ENCODE measurements at regions not wholly inside any gene's neighbourhood (a gene's known extent, or its start where the extent isn't known, plus 50 kb on each side); places are given as distances from the start of the nearest gene placed in this dataset.

DNA sequence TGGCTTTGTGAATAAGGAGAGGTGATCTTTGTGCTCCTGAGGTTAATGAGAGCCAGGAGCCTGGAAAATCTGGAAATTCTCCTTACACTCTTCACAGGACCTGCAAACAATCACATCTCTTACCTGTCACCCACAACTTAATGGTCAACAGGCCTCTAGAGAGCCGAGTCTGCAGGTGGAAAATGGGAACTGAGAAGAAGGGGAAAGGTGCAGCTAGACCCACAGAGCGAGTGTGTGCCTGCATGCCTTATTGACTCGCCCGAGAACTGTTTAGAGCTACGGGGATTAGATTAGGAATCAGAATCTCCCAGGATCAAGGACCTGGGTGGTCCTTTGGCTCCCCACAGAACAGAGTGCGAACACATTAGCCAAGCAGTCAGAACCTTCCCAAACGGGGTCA is 329.6 kb downstream of the PTEN start:
- Histone ChIP-seq H3K4me3 (no peak overlapping the region), H3K4me1 (replicated peaks) (no peaks in the 10 kb centered on the region), H3K27ac (no peak overlapping the region), H3K27me3 (replicated peaks) (no peaks in the 10 kb centered on the region), H3K36me3 (no peaks in the 10 kb centered on the region), H3K9me3 (replicated peaks) (0 out of 2 replicates have a peak, but pooled peaks cover 2% of the 10 kb centered on the region)
- DNase-seq (ENCODE audit: low read depth in 1 of 2, low spot score in 2 of 2): no peak

GRCh38 chr10:88194041-88194887 is 330.8 kb downstream of the PTEN start:
- Histone ChIP-seq H3K27ac (no peak overlapping the region), H3K4me3 (no peak overlapping the region), H3K4me1 (replicated peaks) (no peaks in the 10 kb centered on the region), H3K36me3 (no peaks in the 10 kb centered on the region), H3K9me3 (replicated peaks) (0 out of 2 replicates have a peak, but pooled peaks cover 2% of the 10 kb centered on the region), H3K27me3 (replicated peaks) (no peaks in the 10 kb centered on the region)
- DNase-seq (ENCODE audit: low read depth in 1 of 2, low spot score in 2 of 2): no peak

DNA sequence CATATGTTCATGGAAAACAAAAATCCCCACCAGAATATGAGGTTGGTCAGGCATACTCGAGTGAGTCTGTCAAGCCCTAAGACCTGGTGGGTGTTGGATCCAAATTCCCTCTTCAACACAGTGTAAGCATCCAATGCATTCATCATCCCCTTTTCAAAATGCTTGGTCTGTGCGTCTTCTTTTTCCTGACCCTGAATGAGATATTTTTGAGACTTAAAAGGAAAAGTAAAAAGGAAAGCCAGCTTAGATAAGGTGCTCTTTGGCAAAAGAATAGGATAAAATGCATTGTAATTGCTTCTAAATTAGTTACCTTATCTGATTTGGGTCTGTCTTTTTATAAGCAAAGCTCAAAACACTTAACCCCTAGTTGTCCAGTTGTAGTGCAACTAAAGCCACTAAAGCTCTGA is 331.5 kb downstream of the PTEN start:
- Histone ChIP-seq H3K27me3 (replicated peaks) (no peaks in the 10 kb centered on the region), H3K27ac (no peak overlapping the region), H3K4me3 (no peak overlapping the region), H3K4me1 (replicated peaks) (no peaks in the 10 kb centered on the region), H3K36me3 (no peaks in the 10 kb centered on the region), H3K9me3 (replicated peaks) (0 out of 2 replicates have a peak, but pooled peaks cover 2% of the 10 kb centered on the region)
- no peak for DNase-seq (ENCODE audit: low read depth in 1 of 2, low spot score in 2 of 2)

DNA sequence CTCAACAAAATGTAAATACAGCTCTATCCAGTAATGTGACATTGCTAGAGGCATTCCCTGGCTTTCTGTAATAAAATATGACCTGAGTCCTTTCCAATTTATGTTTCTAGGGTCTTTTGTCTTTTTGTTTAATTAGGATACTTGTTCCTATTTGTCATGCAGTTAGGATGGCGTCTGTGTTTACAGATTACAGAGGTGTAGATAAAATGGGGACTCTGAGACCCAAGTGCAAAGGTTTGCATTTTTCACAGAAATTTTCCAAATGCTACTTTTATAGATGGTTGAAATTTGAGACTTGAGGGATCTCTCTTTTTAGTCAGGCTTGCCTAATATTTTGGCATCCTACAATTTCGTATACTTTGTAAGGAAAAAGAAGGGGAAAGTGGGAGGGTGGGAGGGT is 332.4 kb downstream of the PTEN start:
- Histone ChIP-seq H3K27me3 (replicated peaks) (no peaks in the 10 kb centered on the region), H3K36me3 (no peaks in the 10 kb centered on the region), H3K4me3 (no peak overlapping the region), H3K4me1 (replicated peaks) (no peaks in the 10 kb centered on the region), H3K9me3 (replicated peaks) (0 out of 2 replicates have a peak, but pooled peaks cover 2% of the 10 kb centered on the region), H3K27ac (no peak overlapping the region)
- DNase-seq (ENCODE audit: low read depth in 1 of 2, low spot score in 2 of 2): no peak

- H3K36me3 ChIP-seq: no peaks in the 10 kb centered on the region
- 0 out of 2 replicates have a peak, but pooled peaks cover 2% of the 10 kb centered on the region for H3K9me3 ChIP-seq (replicated peaks)
- no peaks in the 10 kb centered on the region for H3K4me1 ChIP-seq (replicated peaks)
- no peak for DNase-seq (ENCODE audit: low read depth in 1 of 2, low spot score in 2 of 2)
- no peak overlapping the region for H3K4me3 ChIP-seq
- no peak overlapping the region for H3K27ac ChIP-seq
- H3K27me3 ChIP-seq (replicated peaks): no peaks in the 10 kb centered on the region
Observed at GRCh38 chr10:88196291-88196690, 332.9 kb downstream of the PTEN start.

DNA sequence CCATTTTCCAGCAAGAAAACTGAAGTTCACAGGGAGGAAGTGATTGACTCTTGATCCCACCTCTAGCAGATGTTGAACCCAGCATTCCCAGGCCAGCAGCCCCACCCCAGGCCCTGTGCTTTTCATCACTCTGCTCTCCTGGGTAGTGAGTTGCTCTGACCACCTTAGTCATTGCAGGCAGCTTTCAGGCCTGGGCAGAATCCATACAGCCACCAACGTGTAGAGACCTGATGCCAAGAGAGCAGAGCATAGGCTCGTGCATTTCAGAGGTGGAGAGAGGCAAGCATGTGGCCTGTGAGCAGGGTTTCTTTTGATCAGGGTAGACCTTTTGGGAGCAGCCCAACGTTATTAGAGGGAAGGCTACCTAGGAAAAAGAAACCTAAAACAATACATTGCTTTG is 334.6 kb downstream of the PTEN start:
- H3K27ac ChIP-seq: no peak overlapping the region
- no peak for DNase-seq (ENCODE audit: low read depth in 1 of 2, low spot score in 2 of 2)
- H3K4me3 ChIP-seq: no peak overlapping the region
- H3K27me3 ChIP-seq (replicated peaks): no peaks in the 10 kb centered on the region
- no peaks in the 10 kb centered on the region for H3K36me3 ChIP-seq
- H3K9me3 ChIP-seq (replicated peaks): no peaks in the 10 kb centered on the region
- no peaks in the 10 kb centered on the region for H3K4me1 ChIP-seq (replicated peaks)

- no peak overlapping the region for H3K4me3 ChIP-seq
Observed at GRCh38 chr10:88200312-88201032, 337.0 kb downstream of the PTEN start.

DNA sequence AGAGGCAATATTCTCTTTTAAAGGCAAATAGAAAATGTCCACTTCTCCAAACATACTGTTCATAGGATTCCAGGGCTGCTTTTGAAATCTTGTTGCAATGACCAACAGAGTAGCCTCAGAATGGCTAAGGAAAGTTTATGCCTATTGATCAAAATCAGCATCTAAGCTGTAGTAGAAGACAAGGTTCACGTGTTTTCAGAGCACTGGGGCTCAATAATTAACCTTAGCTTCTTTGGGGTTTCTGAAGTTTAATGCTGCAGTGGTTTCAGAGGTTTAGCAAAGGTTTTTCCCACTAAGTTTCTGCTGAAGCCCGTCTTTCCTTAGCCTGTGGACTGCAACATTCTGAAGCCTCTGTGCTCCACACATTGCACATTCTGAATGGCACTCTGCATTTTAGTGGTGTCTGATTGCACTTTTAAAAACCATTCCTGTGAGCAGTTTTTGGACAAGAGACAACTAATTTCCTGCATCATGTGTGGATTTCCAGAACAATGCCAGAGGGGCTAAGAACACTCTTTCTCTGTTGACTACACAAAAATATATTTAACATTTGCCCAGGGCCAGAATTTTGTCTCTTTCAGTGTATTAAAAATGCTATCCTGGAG is 342.5 kb downstream of the PTEN start:
- no peaks in the 10 kb centered on the region for H3K27me3 ChIP-seq (replicated peaks)
- no peak for DNase-seq (ENCODE audit: low read depth in 1 of 2, low spot score in 2 of 2)
- H3K4me1 ChIP-seq (replicated peaks): no peaks in the 10 kb centered on the region
- no peak overlapping the region for H3K4me3 ChIP-seq
- H3K27ac ChIP-seq: no peak overlapping the region
- H3K9me3 ChIP-seq (replicated peaks): no peaks in the 10 kb centered on the region
- H3K36me3 ChIP-seq: no peaks in the 10 kb centered on the region

More at GRCh38 chr10:88200312-88201032, 337.0 kb downstream of the PTEN start:
- no peaks in the 10 kb centered on the region for H3K9me3 ChIP-seq (replicated peaks)
- DNase-seq (ENCODE audit: low read depth in 1 of 2, low spot score in 2 of 2): no peak
- no peaks in the 10 kb centered on the region for H3K4me1 ChIP-seq (replicated peaks)
- no peaks in the 10 kb centered on the region for H3K36me3 ChIP-seq
- no peak overlapping the region for H3K27ac ChIP-seq
- H3K27me3 ChIP-seq (replicated peaks): no peaks in the 10 kb centered on the region

GRCh38 chr10:88207121-88207546 is 343.7 kb downstream of the PTEN start:
- no peaks in the 10 kb centered on the region for H3K36me3 ChIP-seq

DNA sequence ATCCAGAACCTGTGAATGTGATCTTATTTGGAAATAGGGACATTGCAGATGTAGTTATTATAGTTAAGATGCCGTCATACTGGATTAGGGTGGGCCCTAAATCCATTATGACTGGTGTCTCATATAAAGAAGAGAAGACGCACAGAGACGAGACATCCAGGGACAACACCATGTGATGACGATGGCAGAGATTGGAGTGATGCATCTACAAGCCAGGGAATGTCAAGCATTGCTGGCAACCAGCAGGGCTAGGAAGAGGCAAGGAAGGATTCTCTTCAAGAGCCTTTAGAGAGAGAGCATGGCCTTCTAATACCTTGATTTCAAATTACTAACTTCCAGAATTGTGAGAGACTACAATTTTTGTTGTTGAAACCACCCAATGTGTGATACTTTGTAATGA is 345.8 kb downstream of the PTEN start:
- Histone ChIP-seq H3K27ac (no peak overlapping the region), H3K27me3 (replicated peaks) (no peaks in the 10 kb centered on the region), H3K4me1 (replicated peaks) (no peaks in the 10 kb centered on the region), H3K9me3 (replicated peaks) (no peaks in the 10 kb centered on the region), H3K36me3 (no peaks in the 10 kb centered on the region), H3K4me3 (no peak overlapping the region)
- no peak for DNase-seq (ENCODE audit: low read depth in 1 of 2, low spot score in 2 of 2)

More at GRCh38 chr10:88207121-88207546, 343.7 kb downstream of the PTEN start:
- H3K9me3 ChIP-seq (replicated peaks): no peaks in the 10 kb centered on the region
- no peak overlapping the region for H3K27ac ChIP-seq
- DNase-seq (ENCODE audit: low read depth in 1 of 2, low spot score in 2 of 2): no peak
- H3K4me3 ChIP-seq: no peak overlapping the region
- H3K27me3 ChIP-seq (replicated peaks): no peaks in the 10 kb centered on the region
- no peaks in the 10 kb centered on the region for H3K4me1 ChIP-seq (replicated peaks)

DNA sequence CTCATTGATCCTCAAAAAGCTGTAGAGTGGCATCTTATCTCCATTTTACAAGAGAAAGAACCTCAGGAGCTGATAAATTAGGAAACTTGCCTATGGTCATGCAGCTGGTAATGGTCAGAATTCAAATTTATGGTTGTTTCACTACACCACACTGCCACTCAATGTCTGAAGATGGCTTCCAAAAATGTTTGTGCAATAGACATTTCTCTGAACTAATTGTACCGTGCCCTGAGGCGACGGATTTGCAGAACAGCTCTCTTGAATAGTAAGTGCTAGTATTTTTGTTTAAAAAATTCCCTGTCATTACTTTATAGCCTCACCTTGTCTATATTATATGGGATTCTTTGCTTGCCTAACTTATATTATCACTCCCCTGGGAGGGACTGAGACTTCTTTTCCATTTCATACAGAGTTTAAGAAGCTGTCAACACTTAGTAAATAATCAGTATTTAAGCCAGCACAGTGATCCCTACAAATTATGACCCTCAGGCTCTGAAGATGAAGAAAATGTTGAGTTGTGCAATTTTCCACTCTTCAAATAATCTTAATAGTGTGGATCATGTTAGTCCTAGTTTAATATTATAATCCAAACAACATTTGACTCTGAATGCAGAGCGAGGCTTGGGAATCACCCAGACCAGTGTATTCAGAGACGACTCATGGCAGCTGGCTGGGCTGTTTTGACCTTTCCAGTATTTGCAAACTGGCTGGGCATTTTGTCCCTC is 346.6 kb downstream of the PTEN start:
- H3K4me3 ChIP-seq: no peak overlapping the region
- H3K36me3 ChIP-seq: no peaks in the 10 kb centered on the region
- DNase-seq (ENCODE audit: low read depth in 1 of 2, low spot score in 2 of 2): no peak
- H3K4me1 ChIP-seq (replicated peaks): no peaks in the 10 kb centered on the region
- no peaks in the 10 kb centered on the region; the same call in 1 of the 2 replicates for H3K27me3 ChIP-seq (replicated peaks)
- no peak overlapping the region for H3K27ac ChIP-seq
- H3K9me3 ChIP-seq (replicated peaks): no peaks in the 10 kb centered on the region

- no peaks in the 10 kb centered on the region for H3K9me3 ChIP-seq (replicated peaks)
- H3K36me3 ChIP-seq: no peaks in the 10 kb centered on the region
- no peak for DNase-seq (ENCODE audit: low read depth in 1 of 2, low spot score in 2 of 2)
Observed at GRCh38 chr10:88211230-88211629, 347.8 kb downstream of the PTEN start.

DNA sequence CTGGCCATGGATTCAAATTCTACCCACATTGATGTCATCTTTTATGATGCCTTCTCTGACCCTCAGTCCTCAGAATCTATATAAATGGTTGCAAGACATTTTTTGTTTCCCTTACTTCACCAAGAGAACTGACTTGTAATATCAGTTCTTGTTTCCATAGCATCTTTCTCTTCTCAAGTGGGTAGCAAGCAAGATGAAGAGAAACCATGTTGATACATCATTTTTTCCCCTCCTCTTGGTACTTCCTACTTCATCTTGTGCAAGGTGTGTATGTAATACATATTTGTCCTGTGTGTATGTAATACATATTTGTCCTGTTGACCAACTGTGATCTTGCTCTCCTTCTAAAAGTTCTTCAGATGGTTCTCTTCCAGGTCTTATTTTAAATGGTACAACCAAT is 348.6 kb downstream of the PTEN start:
- Histone ChIP-seq H3K36me3 (no peaks in the 10 kb centered on the region), H3K9me3 (replicated peaks) (no peaks in the 10 kb centered on the region), H3K27ac (no peak overlapping the region), H3K4me3 (no peak overlapping the region), H3K27me3 (replicated peaks) (no peaks in the 10 kb centered on the region; the same call in 1 of the 2 replicates), H3K4me1 (replicated peaks) (no peaks in the 10 kb centered on the region)
- no peak for DNase-seq (ENCODE audit: low read depth in 1 of 2, low spot score in 2 of 2)

More at GRCh38 chr10:88211230-88211629, 347.8 kb downstream of the PTEN start:
- no peaks in the 10 kb centered on the region; the same call in 1 of the 2 replicates for H3K27me3 ChIP-seq (replicated peaks)
- H3K27ac ChIP-seq: no peak overlapping the region
- H3K4me3 ChIP-seq: no peak overlapping the region
- no peaks in the 10 kb centered on the region for H3K4me1 ChIP-seq (replicated peaks)
